ENCODE measurements at regions not wholly inside any gene's neighbourhood (a gene's known extent, or its start where the extent isn't known, plus 50 kb on each side); places are given as distances from the start of the nearest gene placed in this dataset.
"Not testable (repeated sequence)": the region's sequence is repeated elsewhere in the genome, so short reads cannot be mapped to it uniquely, and the experiment has no call there.

- not testable (repeated sequence) for TF ChIP-seq CTCF (IDR thresholded peaks at IDR 0.05; ENCODE audit: insufficient read depth, low read length, poor library complexity, severe bottlenecking); EZH2phosphoT487 (conservative IDR thresholded peaks at IDR 0.05; ENCODE audit: low read length)
These were observed 458.8 kb downstream of the GRIA2 start for GRCh38 chr4:157679326-157679725.

All from SU-DHL-6 (cell line).